ENCODE measurements at regions not wholly inside any gene's neighbourhood (a gene's known extent, or its start where the extent isn't known, plus 50 kb on each side); places are given as distances from the start of the nearest gene placed in this dataset.
A peak's percentile ranks its signal among the peaks of the same experiment; 100 is the strongest.

- DNase-seq (ENCODE audit: low read depth, low spot score) = no peak
- in situ Hi-C loops (cut with HindIII; ENCODE audit: low pct_unique_long_range_greater_than_20kb, low sequenced_read_pairs) = no loop called here
These were observed 248.8 kb downstream of the RHOU start for GRCh38 chr1:228984107-228984506.

- DNase-seq (ENCODE audit: low read depth, low spot score) = no peak
- in situ Hi-C loops (cut with HindIII; ENCODE audit: low pct_unique_long_range_greater_than_20kb, low sequenced_read_pairs) = no loop called here
These were observed 249.7 kb downstream of the RHOU start for GRCh38 chr1:228984646-228985631.

- DNase-seq (ENCODE audit: low read depth, low spot score) = no peak
- in situ Hi-C loops (cut with HindIII; ENCODE audit: low pct_unique_long_range_greater_than_20kb, low sequenced_read_pairs) = no loop called here
These were observed 250.4 kb downstream of the RHOU start for GRCh38 chr1:228985661-228986060.

- DNase-seq (ENCODE audit: low read depth, low spot score) = no peak
- in situ Hi-C loops (cut with HindIII; ENCODE audit: low pct_unique_long_range_greater_than_20kb, low sequenced_read_pairs) = no loop called here
These were observed 251.0 kb downstream of the RHOU start for GRCh38 chr1:228986093-228986904.

- no peak for DNase-seq (ENCODE audit: low read depth, low spot score)
- in situ Hi-C loops (cut with HindIII; ENCODE audit: low pct_unique_long_range_greater_than_20kb, low sequenced_read_pairs) = no loop called here
These were observed 252.0 kb downstream of the RHOU start for GRCh38 chr1:228987286-228987685.

- in situ Hi-C loops (cut with HindIII; ENCODE audit: low pct_unique_long_range_greater_than_20kb, low sequenced_read_pairs) = no loop called here
- DNase-seq (ENCODE audit: low read depth, low spot score) = no peak
These were observed 252.6 kb downstream of the RHOU start for GRCh38 chr1:228987736-228988506.

- DNase-seq (ENCODE audit: low read depth, low spot score) = no peak
- in situ Hi-C loops (cut with HindIII; ENCODE audit: low pct_unique_long_range_greater_than_20kb, low sequenced_read_pairs) = no loop called here
These were observed 253.4 kb downstream of the RHOU start for GRCh38 chr1:228988664-228989063.

GRCh38 chr1:228989176-228989575 lies 253.9 kb downstream of the RHOU start:
- in situ Hi-C loops (cut with HindIII; ENCODE audit: low pct_unique_long_range_greater_than_20kb, low sequenced_read_pairs) = no loop called here

GRCh38 chr1:228989676-228989991 lies 254.4 kb downstream of the RHOU start:
- DNase-seq (ENCODE audit: low read depth, low spot score) = no peak
- in situ Hi-C loops (cut with HindIII; ENCODE audit: low pct_unique_long_range_greater_than_20kb, low sequenced_read_pairs) = no loop called here

More at GRCh38 chr1:228989176-228989575, 253.9 kb downstream of the RHOU start:
- DNase-seq (ENCODE audit: low read depth, low spot score) = no peak

- in situ Hi-C loops (cut with HindIII; ENCODE audit: low pct_unique_long_range_greater_than_20kb, low sequenced_read_pairs) = no loop called here
- DNase-seq (ENCODE audit: low read depth, low spot score) = no peak
These were observed 254.9 kb downstream of the RHOU start for GRCh38 chr1:228989992-228990827.

- no peak for DNase-seq (ENCODE audit: low read depth, low spot score)
- in situ Hi-C loops (cut with HindIII; ENCODE audit: low pct_unique_long_range_greater_than_20kb, low sequenced_read_pairs) = no loop called here
These were observed 255.8 kb downstream of the RHOU start for GRCh38 chr1:228990906-228991569.

- DNase-seq (ENCODE audit: low read depth, low spot score) = no peak
- in situ Hi-C loops (cut with HindIII; ENCODE audit: low pct_unique_long_range_greater_than_20kb, low sequenced_read_pairs) = no loop called here
These were observed 256.8 kb downstream of the RHOU start for GRCh38 chr1:228992044-228992443.

GRCh38 chr1:228992907-228993535 lies 257.7 kb downstream of the RHOU start:
- peak; percentile 43 for DNase-seq (ENCODE audit: low read depth, low spot score)
- in situ Hi-C loops (cut with HindIII; ENCODE audit: low pct_unique_long_range_greater_than_20kb, low sequenced_read_pairs) = no loop called here

GRCh38 chr1:228994676-228995594 lies 259.7 kb downstream of the RHOU start:
- no peak for DNase-seq (ENCODE audit: low read depth, low spot score)
- in situ Hi-C loops (cut with HindIII; ENCODE audit: low pct_unique_long_range_greater_than_20kb, low sequenced_read_pairs) = no loop called here

- in situ Hi-C loops (cut with HindIII; ENCODE audit: low pct_unique_long_range_greater_than_20kb, low sequenced_read_pairs) = no loop called here
These were observed 261.0 kb downstream of the RHOU start for GRCh38 chr1:228996281-228996680.

More at GRCh38 chr1:228996281-228996680, 261.0 kb downstream of the RHOU start:
- no peak for DNase-seq (ENCODE audit: low read depth, low spot score)

All from SK-MEL-5 (cell line).